Activated naive CD8-positive, alpha-beta T cell treated with anti-CD3 and anti-CD28 coated beads, Interleukin-2, amount 50 U/mL, for 24 hours (primary cell): ENCODE measurements at regions not wholly inside any gene's neighbourhood (a gene's known extent, or its start where the extent isn't known, plus 50 kb on each side); places are given as distances from the start of the nearest gene placed in this dataset.
"Not testable (repeated sequence)": the region's sequence is repeated elsewhere in the genome, so short reads cannot be mapped to it uniquely, and the experiment has no call there.

Experiments used
- ATAC-seq: fragments of 150-1000 bp; cut with Tn5 transposase; one replicate; pipeline ENCODE4 v1.10.0; 2021
- DNase-seq: peaks from one replicate; pipeline ENCODE4 v3.0.0; 2021
- H3K27ac Mint-ChIP-seq: one replicate; pipeline ENCODE4 v1.8.0; 2021; ENCODE audit warnings: mild to moderate bottlenecking, mixed read lengths
- H3K27me3 Mint-ChIP-seq: one replicate; pipeline ENCODE4 v1.8.0; 2021; ENCODE audit warnings: mixed read lengths
- H3K36me3 Mint-ChIP-seq: one replicate; pipeline ENCODE4 v1.8.0; 2021; ENCODE audit warnings: low read depth, mixed read lengths
- H3K4me1 Mint-ChIP-seq: one replicate; pipeline ENCODE4 v1.8.0; 2021; ENCODE audit warnings: mixed read lengths
- H3K4me3 Mint-ChIP-seq: one replicate; pipeline ENCODE4 v1.8.0; 2021; ENCODE audit warnings: mild to moderate bottlenecking, moderate library complexity, mixed read lengths
- H3K9me3 Mint-ChIP-seq: one replicate; pipeline ENCODE4 v1.8.0; 2021; ENCODE audit warnings: mixed read lengths

DNA sequence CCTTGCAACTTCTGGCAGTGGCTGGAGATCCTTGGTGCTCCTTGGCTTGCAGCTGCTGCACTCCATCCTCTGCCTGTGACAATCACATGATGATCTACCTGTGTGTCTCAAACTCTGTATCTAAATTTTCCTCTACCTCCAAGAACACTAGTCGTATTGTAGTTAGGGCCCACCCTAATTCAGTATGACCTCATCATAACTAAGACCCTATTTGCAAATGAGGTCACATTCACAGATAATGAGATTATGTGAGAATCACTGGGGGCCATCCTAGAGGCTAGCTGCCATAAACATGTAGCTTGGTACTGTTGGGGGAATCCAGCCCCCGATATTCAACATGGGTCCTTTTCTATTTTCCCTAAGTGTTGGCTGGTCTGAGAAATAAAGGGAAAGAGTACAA lies 183.0 kb upstream of the SMLR1 start:
- no peak for ATAC-seq
- H3K27ac Mint-ChIP-seq = no peak overlapping the region
- H3K27me3 Mint-ChIP-seq = no peaks in the 10 kb centered on the region
- peaks cover 31% of the 10 kb centered on the region for H3K9me3 Mint-ChIP-seq
- peaks cover 2% of the 10 kb centered on the region for H3K4me1 Mint-ChIP-seq
- H3K36me3 Mint-ChIP-seq = no peaks in the 10 kb centered on the region
- no peak overlapping the region for H3K4me3 Mint-ChIP-seq
- no peak for DNase-seq

DNA sequence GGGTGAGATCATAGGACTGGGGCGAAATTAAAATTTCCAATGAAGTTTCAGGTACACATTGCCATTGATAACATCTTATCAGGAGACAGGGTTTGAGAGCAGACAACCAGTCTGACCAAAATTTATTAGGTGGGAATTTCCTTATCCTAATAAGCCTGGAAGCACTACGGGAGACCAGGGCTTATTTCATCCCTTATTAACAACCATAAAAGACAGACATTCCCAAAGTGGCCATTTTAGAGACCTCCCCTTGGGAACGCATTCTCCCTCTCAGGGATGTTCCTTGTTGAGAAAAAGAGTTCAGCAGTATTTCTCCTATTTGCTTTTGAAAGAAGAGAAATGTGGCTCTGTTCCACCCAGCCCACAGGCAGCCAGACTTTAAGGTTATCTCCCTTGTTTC lies 182.4 kb upstream of the SMLR1 start:
- peaks cover 27% of the 10 kb centered on the region for H3K9me3 Mint-ChIP-seq
- not testable (repeated sequence) for ATAC-seq, H3K4me1 Mint-ChIP-seq, H3K27ac Mint-ChIP-seq, DNase-seq, H3K36me3 Mint-ChIP-seq, H3K4me3 Mint-ChIP-seq, H3K27me3 Mint-ChIP-seq

DNA sequence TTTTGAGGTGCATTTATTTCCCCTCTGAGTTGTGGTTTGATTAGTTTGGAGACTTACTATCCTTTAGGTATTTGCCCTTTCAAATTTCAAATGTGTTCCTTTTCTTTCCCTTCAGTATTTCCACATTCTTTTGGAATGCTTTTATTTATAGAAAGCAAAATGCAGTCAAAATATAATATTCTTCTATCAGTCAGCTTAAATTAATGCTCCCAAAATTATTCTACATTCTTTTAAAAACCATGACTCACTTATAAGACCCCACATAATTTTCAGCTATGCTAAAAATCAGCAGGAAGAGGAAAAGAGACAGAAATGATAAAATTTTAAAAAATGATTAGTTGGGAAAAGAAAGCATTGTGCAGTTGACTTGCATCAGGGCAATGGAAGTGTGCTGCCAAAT lies 180.0 kb upstream of the SMLR1 start:
- DNase-seq (no peak), ATAC-seq (no peak)
- Mint-ChIP-seq H3K27me3 (no peaks in the 10 kb centered on the region), H3K36me3 (no peaks in the 10 kb centered on the region), H3K4me3 (no peak overlapping the region), H3K4me1 (no peaks in the 10 kb centered on the region), H3K9me3 (peaks cover 27% of the 10 kb centered on the region), H3K27ac (no peak overlapping the region)

DNA sequence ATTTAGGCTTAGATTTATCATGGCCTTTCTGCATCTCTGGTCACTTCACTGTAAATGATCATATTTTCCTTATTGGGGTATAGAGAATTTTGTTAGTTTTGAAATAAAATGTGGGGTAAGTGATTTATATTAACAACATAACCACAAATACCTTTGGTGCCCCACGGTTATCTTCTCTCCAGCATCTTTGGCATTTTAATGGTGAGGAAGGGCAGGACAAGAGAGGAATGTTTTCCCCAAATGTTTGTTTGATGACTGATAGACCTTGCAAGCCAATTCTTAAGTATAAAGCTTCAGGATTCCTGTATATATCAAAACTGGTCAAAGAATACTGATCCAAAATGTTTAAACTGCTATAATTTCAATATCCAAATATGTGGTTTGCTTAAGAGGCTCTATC lies 171.6 kb upstream of the SMLR1 start:
- no peaks in the 10 kb centered on the region for H3K36me3 Mint-ChIP-seq
- DNase-seq (no peak), ATAC-seq (no peak)
- H3K4me1 Mint-ChIP-seq = no peaks in the 10 kb centered on the region
- H3K9me3 Mint-ChIP-seq = no peaks in the 10 kb centered on the region
- H3K27me3 Mint-ChIP-seq = no peaks in the 10 kb centered on the region
- no peak overlapping the region for H3K27ac Mint-ChIP-seq
- no peak overlapping the region for H3K4me3 Mint-ChIP-seq

DNA sequence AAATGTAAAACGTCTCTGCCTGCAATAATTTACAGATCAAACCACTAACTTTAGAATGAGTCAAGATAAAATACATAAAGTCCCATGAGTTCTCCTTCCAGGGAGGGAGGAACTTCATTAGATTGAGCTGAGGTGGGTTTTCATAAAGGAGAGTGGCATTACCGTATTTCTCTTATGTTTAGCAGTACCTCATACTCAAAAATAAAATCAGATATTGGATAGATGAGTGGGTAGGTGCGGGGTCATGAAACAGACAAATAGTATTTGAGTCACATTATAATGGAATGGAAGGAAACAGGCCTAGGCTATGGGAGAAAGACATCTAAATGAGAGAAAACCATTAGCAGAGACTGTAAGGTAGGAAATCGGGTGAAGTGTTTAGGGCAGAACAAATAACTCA lies 166.1 kb upstream of the SMLR1 start:
- H3K27me3 Mint-ChIP-seq = no peaks in the 10 kb centered on the region
- no peak overlapping the region for H3K27ac Mint-ChIP-seq
- H3K36me3 Mint-ChIP-seq = peaks cover 2% of the 10 kb centered on the region
- H3K9me3 Mint-ChIP-seq = peaks cover 4% of the 10 kb centered on the region
- H3K4me3 Mint-ChIP-seq = no peak overlapping the region
- ATAC-seq = no peak
- no peaks in the 10 kb centered on the region for H3K4me1 Mint-ChIP-seq
- no peak for DNase-seq

DNA sequence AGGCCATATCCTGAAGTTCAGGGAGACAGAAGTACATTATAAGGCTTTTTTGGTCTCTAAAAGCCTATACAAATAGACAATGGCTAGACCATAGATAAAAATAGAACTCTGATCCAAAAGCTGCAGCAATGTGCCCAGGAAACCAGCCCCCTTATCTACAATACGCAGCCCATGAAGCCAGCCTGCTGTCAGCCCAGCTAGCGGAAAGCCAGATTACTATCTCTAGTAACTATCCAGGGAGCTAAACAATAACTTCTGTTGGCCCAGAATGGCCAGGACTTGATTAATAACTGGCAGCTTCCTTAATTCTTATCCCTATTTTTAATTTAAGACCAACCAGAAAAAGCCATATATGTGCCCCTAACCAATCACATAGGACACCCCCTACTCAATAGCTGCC lies 160.4 kb upstream of the SMLR1 start:
- H3K36me3 Mint-ChIP-seq = peaks cover 2% of the 10 kb centered on the region
- DNase-seq (no peak), ATAC-seq (no peak)
- H3K27ac Mint-ChIP-seq = no peak overlapping the region
- peaks cover 4% of the 10 kb centered on the region for H3K9me3 Mint-ChIP-seq
- no peaks in the 10 kb centered on the region for H3K4me1 Mint-ChIP-seq
- H3K4me3 Mint-ChIP-seq = no peak overlapping the region
- H3K27me3 Mint-ChIP-seq = no peaks in the 10 kb centered on the region

DNA sequence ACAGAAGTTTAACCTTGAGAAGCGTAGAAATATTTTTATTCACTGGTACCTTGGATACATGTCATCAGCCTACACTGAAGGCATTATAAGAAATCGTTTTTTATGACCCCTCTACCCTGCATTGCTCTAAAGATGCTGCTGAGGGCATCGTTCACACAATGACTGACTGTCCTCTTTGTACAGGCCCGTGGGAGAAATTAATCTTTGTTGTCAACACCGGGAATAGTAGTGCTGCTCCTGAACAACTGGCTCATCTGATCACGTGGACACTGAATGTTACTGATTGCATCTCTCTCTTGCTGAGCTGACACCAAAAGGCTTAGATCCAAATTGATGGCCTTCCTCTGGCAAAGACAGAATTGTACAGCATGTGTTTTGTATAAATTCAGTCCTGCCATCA lies 157.1 kb upstream of the SMLR1 start:
- peaks cover 1% of the 10 kb centered on the region for H3K36me3 Mint-ChIP-seq
- peaks cover 2% of the 10 kb centered on the region for H3K9me3 Mint-ChIP-seq
- no peaks in the 10 kb centered on the region for H3K27me3 Mint-ChIP-seq
- H3K4me1 Mint-ChIP-seq = peaks cover under 1% of the 10 kb centered on the region
- no peak overlapping the region for H3K27ac Mint-ChIP-seq
- ATAC-seq (no peak), DNase-seq (no peak)
- no peak overlapping the region for H3K4me3 Mint-ChIP-seq

DNA sequence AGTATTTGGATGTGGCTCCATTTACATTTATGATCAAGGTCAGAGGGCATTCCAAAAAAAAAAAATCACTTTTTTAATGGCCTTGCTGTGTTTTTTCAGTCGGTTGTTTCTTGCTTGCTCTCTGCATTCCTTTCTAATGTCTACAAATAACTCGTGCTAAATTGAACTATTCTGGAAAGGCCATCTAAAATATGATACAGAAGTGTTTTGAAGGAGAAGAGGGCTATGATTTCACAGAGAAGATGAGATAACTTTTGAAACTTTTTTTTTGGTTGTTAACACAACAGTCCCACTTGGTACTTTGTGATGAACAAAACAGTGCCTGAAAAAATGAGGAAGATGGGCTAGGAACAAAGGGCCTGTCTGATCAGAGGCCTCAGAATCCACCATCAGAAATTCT lies 156.1 kb upstream of the SMLR1 start:
- H3K4me3 Mint-ChIP-seq = no peak overlapping the region
- no peak for DNase-seq
- no peaks in the 10 kb centered on the region for H3K36me3 Mint-ChIP-seq
- no peaks in the 10 kb centered on the region for H3K9me3 Mint-ChIP-seq
- peaks cover 2% of the 10 kb centered on the region for H3K4me1 Mint-ChIP-seq
- H3K27me3 Mint-ChIP-seq = no peaks in the 10 kb centered on the region
- no peak for ATAC-seq
- no peak overlapping the region for H3K27ac Mint-ChIP-seq

DNA sequence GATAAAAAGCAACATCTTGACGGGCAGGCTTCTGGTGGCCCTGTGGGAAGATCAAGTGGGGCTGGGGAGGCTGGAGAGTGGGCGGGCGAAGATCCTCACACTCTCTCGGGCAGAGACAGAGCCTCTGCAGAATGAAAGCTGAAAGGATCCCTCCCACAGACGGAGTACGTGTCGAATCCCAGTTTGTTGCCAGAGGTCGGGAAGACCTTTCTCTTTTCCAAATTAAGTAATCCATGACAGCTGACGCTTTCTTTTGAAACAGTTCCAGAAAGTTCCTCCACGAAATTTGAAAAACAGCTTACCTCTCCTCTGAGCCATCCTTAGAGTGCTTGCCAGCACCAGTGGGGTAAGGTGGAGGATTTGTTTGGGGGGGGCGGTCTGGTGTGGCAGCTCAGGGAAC lies 155.6 kb upstream of the SMLR1 start:
- Mint-ChIP-seq H3K27me3 (no peaks in the 10 kb centered on the region), H3K36me3 (peaks cover 4% of the 10 kb centered on the region), H3K9me3 (no peaks in the 10 kb centered on the region), H3K4me1 (peaks cover 5% of the 10 kb centered on the region), H3K4me3 (no peak overlapping the region), H3K27ac (no peak overlapping the region)
- DNase-seq = no peak
- no peak for ATAC-seq

DNA sequence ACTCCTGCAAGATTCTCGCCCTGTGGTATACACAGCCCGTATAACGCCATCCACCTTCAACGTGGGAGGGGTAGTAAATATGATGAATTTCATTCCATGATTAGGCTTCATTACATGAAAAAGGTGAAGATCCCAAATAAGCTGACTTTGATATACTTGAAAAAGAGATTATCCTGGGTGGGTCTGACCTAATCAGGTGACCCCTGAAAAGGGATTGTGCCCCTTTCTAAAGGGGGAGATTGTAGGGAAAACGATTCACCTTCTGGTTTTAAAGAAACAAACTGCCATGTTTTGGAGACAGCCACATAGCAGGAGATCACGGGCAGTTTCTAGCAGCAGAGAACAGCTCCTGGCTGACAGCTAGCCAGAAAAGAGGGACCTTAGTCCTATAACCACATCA lies 155.1 kb upstream of the SMLR1 start:
- no peak overlapping the region for H3K4me3 Mint-ChIP-seq
- peaks cover 5% of the 10 kb centered on the region for H3K4me1 Mint-ChIP-seq
- DNase-seq = no peak
- ATAC-seq = no peak
- peaks cover 4% of the 10 kb centered on the region for H3K36me3 Mint-ChIP-seq
- H3K27ac Mint-ChIP-seq = no peak overlapping the region
- H3K9me3 Mint-ChIP-seq = peaks cover 5% of the 10 kb centered on the region
- H3K27me3 Mint-ChIP-seq = no peaks in the 10 kb centered on the region

DNA sequence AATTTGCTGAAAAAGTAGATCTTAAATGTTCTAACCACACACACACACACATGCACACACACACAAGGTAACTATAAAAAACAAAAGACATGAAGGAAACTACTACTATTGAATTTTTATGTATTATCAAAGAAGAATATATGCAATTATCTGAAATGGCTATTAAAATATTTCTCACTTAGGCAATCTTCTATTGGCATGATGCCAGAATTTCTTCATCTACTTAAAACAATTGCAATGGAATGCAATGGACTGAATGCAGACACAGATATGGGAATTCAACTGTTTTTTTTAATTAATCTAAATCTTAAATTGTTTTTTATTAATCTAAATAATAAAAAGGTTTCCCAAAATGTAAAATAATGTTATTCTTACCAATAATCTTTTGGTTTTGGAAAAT lies 152.6 kb upstream of the SMLR1 start:
- peaks cover 5% of the 10 kb centered on the region for H3K4me1 Mint-ChIP-seq
- peaks cover 16% of the 10 kb centered on the region for H3K9me3 Mint-ChIP-seq
- no peak overlapping the region for H3K4me3 Mint-ChIP-seq
- H3K36me3 Mint-ChIP-seq = peaks cover 8% of the 10 kb centered on the region
- H3K27me3 Mint-ChIP-seq = no peaks in the 10 kb centered on the region
- no peak overlapping the region for H3K27ac Mint-ChIP-seq
- no peak for ATAC-seq
- no peak for DNase-seq

DNA sequence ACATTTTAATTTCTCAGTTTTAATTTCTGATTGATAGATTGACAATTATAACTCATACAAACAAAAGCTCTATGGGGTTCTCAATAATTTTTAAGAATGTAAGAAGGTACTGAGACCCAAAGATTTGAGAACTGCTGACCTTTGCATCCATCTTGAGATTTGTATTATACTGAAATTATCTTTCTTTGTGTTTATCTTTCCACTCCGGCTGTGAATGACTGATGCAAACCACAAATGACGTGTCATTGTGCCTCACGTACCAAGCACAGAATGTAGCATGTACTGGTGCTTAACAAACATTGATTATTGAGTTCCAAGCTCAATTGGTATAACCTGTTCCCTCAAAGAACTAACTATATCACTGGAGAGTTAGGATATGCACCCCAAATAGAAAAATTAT lies 152.1 kb upstream of the SMLR1 start:
- Mint-ChIP-seq H3K4me1 (peaks cover 5% of the 10 kb centered on the region), H3K4me3 (no peak overlapping the region), H3K36me3 (peaks cover 8% of the 10 kb centered on the region), H3K9me3 (peaks cover 16% of the 10 kb centered on the region), H3K27ac (no peak overlapping the region), H3K27me3 (no peaks in the 10 kb centered on the region)
- DNase-seq (no peak), ATAC-seq (no peak)

DNA sequence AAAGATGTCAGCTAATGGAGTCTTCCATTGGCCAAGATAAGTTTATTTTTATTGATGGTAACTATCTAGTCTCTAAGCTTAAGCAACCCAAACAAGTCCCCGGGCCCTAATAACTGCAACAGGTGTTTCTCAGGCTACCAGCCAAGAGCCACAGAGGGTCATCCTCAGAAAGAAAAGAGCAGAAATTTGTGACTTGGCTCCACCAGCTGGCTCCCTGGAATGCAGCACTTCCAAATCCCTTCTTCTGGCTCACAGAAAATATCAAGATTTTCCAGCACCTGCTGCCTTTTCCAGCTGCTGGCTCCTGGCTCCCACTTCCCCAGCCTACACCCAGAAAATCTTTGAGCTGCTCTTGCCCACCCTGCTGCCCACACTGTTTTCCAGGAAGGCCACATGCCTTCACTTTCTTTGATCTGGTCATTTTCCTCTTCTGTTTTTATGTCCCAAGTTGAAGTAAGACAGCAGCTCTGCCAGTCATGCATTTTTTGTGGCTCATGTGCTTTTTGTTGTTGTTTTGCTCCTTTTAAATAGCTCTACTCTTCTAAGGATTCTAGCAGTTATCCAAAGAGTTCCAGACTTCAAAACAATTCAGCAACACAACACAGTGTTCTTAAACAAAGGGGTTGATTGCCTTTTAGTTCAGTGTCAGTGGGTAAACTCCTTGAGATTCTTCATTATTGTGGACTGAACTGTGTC lies 151.0 kb upstream of the SMLR1 start:
- Mint-ChIP-seq H3K9me3 (peaks cover 16% of the 10 kb centered on the region), H3K4me1 (peaks cover 5% of the 10 kb centered on the region), H3K36me3 (peaks cover 8% of the 10 kb centered on the region), H3K27me3 (no peaks in the 10 kb centered on the region), H3K4me3 (no peak overlapping the region), H3K27ac (no peak overlapping the region)
- DNase-seq = no peak
- no peak for ATAC-seq

DNA sequence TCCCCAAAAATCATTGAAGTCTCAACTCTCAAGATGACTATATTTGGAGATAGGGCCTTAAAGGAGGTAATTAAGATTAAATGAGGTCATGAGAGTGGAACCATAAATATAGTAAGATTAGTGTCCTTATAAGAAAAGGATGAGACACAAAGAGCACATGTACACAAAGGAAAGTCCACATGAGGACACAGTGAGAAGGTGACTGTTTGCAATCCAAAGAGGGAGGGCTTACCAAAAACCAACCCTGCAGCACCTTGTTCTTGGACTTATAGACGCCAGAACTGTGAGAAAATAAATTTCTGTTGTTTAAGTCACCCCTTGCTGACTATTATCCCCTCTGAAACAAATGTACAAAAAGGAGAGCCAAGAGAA lies 150.4 kb upstream of the SMLR1 start:
- DNase-seq = no peak
- no peak overlapping the region for H3K27ac Mint-ChIP-seq
- no peak for ATAC-seq

DNA sequence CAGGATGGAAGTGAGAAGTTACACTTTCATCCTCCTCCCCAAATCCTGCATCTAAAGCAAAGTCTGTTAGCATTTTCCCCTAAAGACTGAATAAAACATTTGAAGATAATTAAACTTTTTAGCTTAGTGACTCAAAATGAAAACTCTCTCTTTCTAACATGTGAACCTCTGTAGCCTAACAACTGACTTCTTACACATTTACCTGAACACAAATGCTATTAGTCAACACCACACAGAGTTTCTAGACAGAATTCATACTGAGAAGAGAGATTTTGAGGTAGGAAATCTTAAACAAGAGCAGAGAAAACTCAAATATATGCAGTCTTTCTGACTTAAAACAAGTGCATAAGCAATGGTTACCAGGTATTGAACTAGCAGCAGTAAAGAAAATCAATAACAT lies 149.9 kb upstream of the SMLR1 start:
- peaks cover 8% of the 10 kb centered on the region for H3K36me3 Mint-ChIP-seq
- H3K4me3 Mint-ChIP-seq = no peak overlapping the region
- no peak for DNase-seq
- H3K4me1 Mint-ChIP-seq = peaks cover 5% of the 10 kb centered on the region
- ATAC-seq = no peak
- H3K27me3 Mint-ChIP-seq = no peaks in the 10 kb centered on the region
- no peak overlapping the region for H3K27ac Mint-ChIP-seq
- H3K9me3 Mint-ChIP-seq = peaks cover 16% of the 10 kb centered on the region

More for the DNA sequence above, 150.4 kb upstream of the SMLR1 start:
- Mint-ChIP-seq H3K36me3 (peaks cover 8% of the 10 kb centered on the region), H3K27me3 (no peaks in the 10 kb centered on the region), H3K4me3 (no peak overlapping the region), H3K9me3 (peaks cover 16% of the 10 kb centered on the region), H3K4me1 (peaks cover 5% of the 10 kb centered on the region)

DNA sequence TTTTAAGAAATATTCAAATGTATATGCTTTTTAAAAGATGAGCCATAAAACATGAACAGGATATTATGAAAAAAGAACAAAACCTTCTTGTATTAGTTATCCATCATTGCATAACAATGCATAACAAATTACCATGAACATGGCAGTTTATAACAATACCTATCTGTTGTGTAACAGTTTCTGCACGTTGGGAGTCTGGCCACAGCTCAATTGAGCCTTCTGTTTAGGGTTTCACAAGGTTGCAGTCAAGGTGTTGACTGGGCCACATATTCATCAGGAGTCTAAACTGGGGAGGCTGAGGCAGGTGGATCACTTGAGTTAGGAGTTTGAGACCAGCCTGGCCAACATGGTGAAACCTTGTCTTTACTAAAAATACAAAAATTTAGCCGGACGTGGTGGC lies 149.4 kb upstream of the SMLR1 start:
- ATAC-seq (no peak), DNase-seq (no peak)
- Mint-ChIP-seq H3K9me3 (peaks cover 16% of the 10 kb centered on the region), H3K4me3 (no peak overlapping the region), H3K27ac (no peak overlapping the region), H3K27me3 (no peaks in the 10 kb centered on the region), H3K4me1 (peaks cover 5% of the 10 kb centered on the region), H3K36me3 (peaks cover 8% of the 10 kb centered on the region)
